ENCODE measurements at regions not wholly inside any gene's neighbourhood (a gene's known extent, or its start where the extent isn't known, plus 50 kb on each side); places are given as distances from the start of the nearest gene placed in this dataset.
"Not testable (repeated sequence)": the region's sequence is repeated elsewhere in the genome, so short reads cannot be mapped to it uniquely, and the experiment has no call there.

GRCh38 chr4:120005527-120005926 is 61.1 kb downstream of the MAD2L1 start:
- ATAC-seq (no peak), DNase-seq (ENCODE audit: low spot score) (no peak)

GRCh38 chr4:120005076-120005475 is 61.6 kb downstream of the MAD2L1 start:
- ATAC-seq (no peak), DNase-seq (ENCODE audit: low spot score) (no peak)

GRCh38 chr4:120004054-120004453 is 62.6 kb downstream of the MAD2L1 start:
- ATAC-seq (no peak), DNase-seq (ENCODE audit: low spot score) (no peak)

GRCh38 chr4:120003193-120003592 is 63.5 kb downstream of the MAD2L1 start:
- ATAC-seq (no peak), DNase-seq (ENCODE audit: low spot score) (no peak)

GRCh38 chr4:120001850-120002249 is 64.8 kb downstream of the MAD2L1 start:
- no peak for ATAC-seq

GRCh38 chr4:120000591-120001296 is 65.9 kb downstream of the MAD2L1 start:
- DNase-seq (ENCODE audit: low spot score) (no peak), ATAC-seq (no peak)

More at GRCh38 chr4:120001850-120002249, 64.8 kb downstream of the MAD2L1 start:
- DNase-seq (ENCODE audit: low spot score) = no peak

GRCh38 chr4:119996024-119996423 is 70.6 kb downstream of the MAD2L1 start:
- ATAC-seq; DNase-seq (ENCODE audit: low spot score): not testable (repeated sequence)

- no peak for ATAC-seq
- DNase-seq (ENCODE audit: low spot score) = no peak
Observed at GRCh38 chr4:119984996-119985395, 81.7 kb downstream of the MAD2L1 start.

- no peak for ATAC-seq
- no peak for DNase-seq (ENCODE audit: low spot score)
Observed at GRCh38 chr4:119982756-119983155, 83.9 kb downstream of the MAD2L1 start.

GRCh38 chr4:119980456-119980855 is 86.2 kb downstream of the MAD2L1 start:
- DNase-seq (ENCODE audit: low spot score) = no peak
- no peak for ATAC-seq

- ATAC-seq (no peak), DNase-seq (ENCODE audit: low spot score) (no peak)
Observed at GRCh38 chr4:119977076-119977940, 89.3 kb downstream of the MAD2L1 start.

- DNase-seq (ENCODE audit: low spot score) (no peak), ATAC-seq (no peak)
Observed at GRCh38 chr4:119971431-119972084, 95.1 kb downstream of the MAD2L1 start.

- DNase-seq (ENCODE audit: low spot score) (no peak), ATAC-seq (no peak)
Observed at GRCh38 chr4:119962631-119963030, 104.0 kb downstream of the MAD2L1 start.

GRCh38 chr4:119958983-119959382 is 107.7 kb downstream of the MAD2L1 start:
- DNase-seq (ENCODE audit: low spot score) (no peak), ATAC-seq (no peak)

- DNase-seq (ENCODE audit: low spot score) = no peak
- no peak for ATAC-seq
Observed at GRCh38 chr4:119955256-119955655, 111.4 kb downstream of the MAD2L1 start.

- not testable (repeated sequence) for DNase-seq (ENCODE audit: low spot score); ATAC-seq
Observed at GRCh38 chr4:119954487-119954886, 112.2 kb downstream of the MAD2L1 start.

GRCh38 chr4:119946359-119946758 is 120.3 kb downstream of the MAD2L1 start:
- DNase-seq (ENCODE audit: low spot score) = no peak
- no peak for ATAC-seq

GRCh38 chr4:119942806-119943205 is 123.8 kb downstream of the MAD2L1 start:
- DNase-seq (ENCODE audit: low spot score) (no peak), ATAC-seq (no peak)

- ATAC-seq = no peak
- DNase-seq (ENCODE audit: low spot score) = no peak
Observed at GRCh38 chr4:119940557-119940956, 126.1 kb downstream of the MAD2L1 start.

GRCh38 chr4:119939071-119939995 is 127.3 kb downstream of the MAD2L1 start:
- DNase-seq (ENCODE audit: low spot score) (no peak), ATAC-seq (no peak)

- DNase-seq (ENCODE audit: low spot score) (no peak), ATAC-seq (no peak)
Observed at GRCh38 chr4:119937746-119938145, 128.9 kb downstream of the MAD2L1 start.
